ENCODE measurements at regions not wholly inside any gene's neighbourhood (a gene's known extent, or its start where the extent isn't known, plus 50 kb on each side); places are given as distances from the start of the nearest gene placed in this dataset.

- Histone ChIP-seq H3K9ac (ENCODE audit: low read length) (no peak overlapping the region), H3K27me3 (ENCODE audit: low read length) (no peaks in the 10 kb centered on the region), H2AFZ (ENCODE audit: low read depth, low read length, severe bottlenecking) (no peak overlapping the region), H3K9me3 (ENCODE audit: insufficient read depth, low read length) (no peaks in the 10 kb centered on the region), H3K79me2 (ENCODE audit: insufficient read depth, low read length) (no peaks in the 10 kb centered on the region), H3K36me3 (ENCODE audit: low read length) (no peaks in the 10 kb centered on the region), H3K4me2 (ENCODE audit: low read depth, low read length, poor library complexity, severe bottlenecking) (no peak overlapping the region), H3K27ac (ENCODE audit: low read depth, low read length) (no peak overlapping the region), H3K9me2 (replicated peaks; ENCODE audit: insufficient read depth, low read length) (no peaks in the 10 kb centered on the region), H3F3A (ENCODE audit: insufficient read depth) (no peaks in the 10 kb centered on the region), H3K4me3 (ENCODE audit: insufficient read depth, low read length, poor library complexity, severe bottlenecking) (no peak overlapping the region), H4K20me1 (ENCODE audit: low read depth, low read length) (no peaks in the 10 kb centered on the region)
- no peak for TF ChIP-seq CTCF (IDR thresholded peaks at IDR 0.05; ENCODE audit: insufficient read depth, low read length, poor library complexity, severe bottlenecking)
- no peak for TF ChIP-seq EZH2phosphoT487 (conservative IDR thresholded peaks at IDR 0.05; ENCODE audit: low read length)
These were observed 696.2 kb upstream of the RBFOX1 start for GRCh38 chr16:6636457-6636856.

DNA sequence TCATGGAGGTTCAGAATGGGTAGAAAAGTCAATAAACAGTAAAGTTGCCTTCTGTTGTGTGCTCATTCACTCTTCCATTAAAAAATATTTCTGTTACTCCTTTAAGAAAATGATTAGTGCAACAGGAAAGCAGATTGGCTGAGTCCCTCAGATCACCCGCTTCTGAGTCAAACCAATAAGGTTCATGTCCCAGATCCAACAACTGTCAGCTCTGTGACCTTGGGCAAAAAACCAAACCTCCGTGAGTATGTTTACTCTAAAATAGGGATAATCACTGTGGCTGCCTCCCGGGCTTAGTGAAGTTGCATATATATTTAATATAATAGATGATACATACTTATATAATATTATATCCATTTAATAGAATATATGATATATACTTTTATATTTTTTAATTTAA, 698.5 kb upstream of the RBFOX1 start:
- Histone ChIP-seq H3K27ac (ENCODE audit: low read depth, low read length) (no peak overlapping the region), H3K9me2 (replicated peaks; ENCODE audit: insufficient read depth, low read length) (no peaks in the 10 kb centered on the region), H3K9me3 (ENCODE audit: insufficient read depth, low read length) (no peaks in the 10 kb centered on the region), H3F3A (ENCODE audit: insufficient read depth) (no peaks in the 10 kb centered on the region), H4K20me1 (ENCODE audit: low read depth, low read length) (no peaks in the 10 kb centered on the region), H3K4me3 (ENCODE audit: insufficient read depth, low read length, poor library complexity, severe bottlenecking) (no peak overlapping the region), H3K79me2 (ENCODE audit: insufficient read depth, low read length) (no peaks in the 10 kb centered on the region), H3K4me2 (ENCODE audit: low read depth, low read length, poor library complexity, severe bottlenecking) (no peak overlapping the region), H2AFZ (ENCODE audit: low read depth, low read length, severe bottlenecking) (no peak overlapping the region), H3K9ac (ENCODE audit: low read length) (no peak overlapping the region), H3K27me3 (ENCODE audit: low read length) (no peaks in the 10 kb centered on the region), H3K36me3 (ENCODE audit: low read length) (no peaks in the 10 kb centered on the region)
- TF ChIP-seq CTCF (IDR thresholded peaks at IDR 0.05; ENCODE audit: insufficient read depth, low read length, poor library complexity, severe bottlenecking): no peak
- TF ChIP-seq EZH2phosphoT487 (conservative IDR thresholded peaks at IDR 0.05; ENCODE audit: low read length): no peak

GRCh38 chr16:6633456-6633855, 699.2 kb upstream of the RBFOX1 start:
- no peaks in the 10 kb centered on the region for H3K36me3 ChIP-seq (ENCODE audit: low read length)

More at GRCh38 chr16:6633456-6633855, 699.2 kb upstream of the RBFOX1 start:
- Histone ChIP-seq H2AFZ (ENCODE audit: low read depth, low read length, severe bottlenecking) (no peak overlapping the region), H3K9me3 (ENCODE audit: insufficient read depth, low read length) (no peaks in the 10 kb centered on the region), H4K20me1 (ENCODE audit: low read depth, low read length) (no peaks in the 10 kb centered on the region), H3K4me3 (ENCODE audit: insufficient read depth, low read length, poor library complexity, severe bottlenecking) (no peak overlapping the region), H3K27me3 (ENCODE audit: low read length) (no peaks in the 10 kb centered on the region), H3F3A (ENCODE audit: insufficient read depth) (no peaks in the 10 kb centered on the region), H3K9ac (ENCODE audit: low read length) (no peak overlapping the region), H3K9me2 (replicated peaks; ENCODE audit: insufficient read depth, low read length) (no peaks in the 10 kb centered on the region), H3K4me2 (ENCODE audit: low read depth, low read length, poor library complexity, severe bottlenecking) (no peak overlapping the region), H3K79me2 (ENCODE audit: insufficient read depth, low read length) (no peaks in the 10 kb centered on the region), H3K27ac (ENCODE audit: low read depth, low read length) (no peak overlapping the region)
- TF ChIP-seq EZH2phosphoT487 (conservative IDR thresholded peaks at IDR 0.05; ENCODE audit: low read length): no peak
- TF ChIP-seq CTCF (IDR thresholded peaks at IDR 0.05; ENCODE audit: insufficient read depth, low read length, poor library complexity, severe bottlenecking): no peak

All from SU-DHL-6 (cell line).